Stimulated activated CD8-positive, alpha-beta memory T cell treated with anti-CD3 and anti-CD28 coated beads, Interleukin-15, amount 100 ng/mL, for 1 hour (primary cell): ENCODE measurements at regions not wholly inside any gene's neighbourhood (a gene's known extent, or its start where the extent isn't known, plus 50 kb on each side); places are given as distances from the start of the nearest gene placed in this dataset.
"Not testable (repeated sequence)": the region's sequence is repeated elsewhere in the genome, so short reads cannot be mapped to it uniquely, and the experiment has no call there.

Experiments
- DNase-seq: peaks from one replicate; pipeline ENCODE4 v3.0.0-alpha.2; 2020; ENCODE audit warnings: low read depth

GRCh38 chr9:94033383-94033782 is 50.9 kb upstream of the PTPDC1 start:
- DNase-seq: no peak

- no peak for DNase-seq
Measured at GRCh38 chr9:94031946-94032345, 52.3 kb upstream of the PTPDC1 start.

- DNase-seq: no peak
Measured at GRCh38 chr9:94031380-94031779, 52.9 kb upstream of the PTPDC1 start.

GRCh38 chr9:94030318-94031179 is 53.7 kb upstream of the PTPDC1 start:
- peak; percentile 58 for DNase-seq

GRCh38 chr9:94029932-94030317 is 54.3 kb upstream of the PTPDC1 start:
- no peak for DNase-seq

GRCh38 chr9:94026816-94027215 is 57.4 kb upstream of the PTPDC1 start:
- DNase-seq: no peak

- DNase-seq: not testable (repeated sequence)
Measured at GRCh38 chr9:94022476-94022875, 61.8 kb upstream of the PTPDC1 start.

- not testable (repeated sequence) for DNase-seq
Measured at GRCh38 chr9:94020836-94021235, 63.4 kb upstream of the PTPDC1 start.

GRCh38 chr9:94018628-94019027 is 63.5 kb upstream of the BARX1 start:
- no peak for DNase-seq

GRCh38 chr9:94017939-94018531 is 62.9 kb upstream of the BARX1 start:
- no peak for DNase-seq

- DNase-seq: no peak
Measured at GRCh38 chr9:94016744-94017143, 61.6 kb upstream of the BARX1 start.

GRCh38 chr9:94014920-94015319 is 59.8 kb upstream of the BARX1 start:
- DNase-seq: no peak

- DNase-seq: no peak
Measured at GRCh38 chr9:94014066-94014654, 59.0 kb upstream of the BARX1 start.

- DNase-seq: no peak
Measured at GRCh38 chr9:94010980-94011533, 55.9 kb upstream of the BARX1 start.

GRCh38 chr9:94005272-94005901 is 50.2 kb upstream of the BARX1 start:
- no peak for DNase-seq
